ENCODE measurements at regions not wholly inside any gene's neighbourhood (a gene's known extent, or its start where the extent isn't known, plus 50 kb on each side); places are given as distances from the start of the nearest gene placed in this dataset.
"Not testable (repeated sequence)": the region's sequence is repeated elsewhere in the genome, so short reads cannot be mapped to it uniquely, and the experiment has no call there.

GRCh38 chr16:35795361-35796029, 2336.1 kb downstream of the TP53TG3F start:
- Histone ChIP-seq H3K4me3 (no peak overlapping the region), H3K4me1 (no peaks in the 10 kb centered on the region), H3K27me3 (no peaks in the 10 kb centered on the region), H3K9me3 (peaks cover 0 to 12% (median under 1%) of the 10 kb centered on the region in 4 donors), H3K36me3 (no peaks in the 10 kb centered on the region), H3K27ac (no peak overlapping the region)
- no peak for DNase-seq
- TF ChIP-seq CTCF (IDR thresholded peaks at IDR 0.05) (no peak), POLR2A (IDR thresholded peaks at IDR 0.05) (no peak), POLR2AphosphoS5 (IDR thresholded peaks at IDR 0.05) (no peak), EP300 (IDR thresholded peaks at IDR 0.05) (no peak)
- intact Hi-C loops (cut with DNase I) = no loop called here
- 77 to 84% methylated on average over 33 of the region's 33 CpGs for WGBS, 2 donors

- TF ChIP-seq CTCF (IDR thresholded peaks at IDR 0.05) (no peak), POLR2A (IDR thresholded peaks at IDR 0.05) (no peak), POLR2AphosphoS5 (IDR thresholded peaks at IDR 0.05) (no peak), EP300 (IDR thresholded peaks at IDR 0.05) (no peak)
- DNase-seq = no peak
- Histone ChIP-seq H3K4me3 (no peak overlapping the region), H3K36me3 (no peaks in the 10 kb centered on the region), H3K27ac (no peak overlapping the region), H3K9me3 (peaks cover 0 to 12% (median under 1%) of the 10 kb centered on the region in 4 donors), H3K27me3 (no peaks in the 10 kb centered on the region), H3K4me1 (no peaks in the 10 kb centered on the region)
- 22 to 66% methylated on average over 3 of the region's 3 CpGs for WGBS, 2 donors
- intact Hi-C loops (cut with DNase I) = no loop called here
Measured at GRCh38 chr16:35797811-35798210, 2338.4 kb downstream of the TP53TG3F start.

- peaks cover 0 to 12% (median under 1%) of the 10 kb centered on the region in 4 donors for H3K9me3 ChIP-seq
- H3K4me3 ChIP-seq = no peak overlapping the region
- H3K27me3 ChIP-seq = no peaks in the 10 kb centered on the region
- WGBS, 2 donors = 52 to 69% methylated on average over 11 of the region's 11 CpGs
- no peak for TF ChIP-seq POLR2AphosphoS5 (IDR thresholded peaks at IDR 0.05)
- TF ChIP-seq POLR2A (IDR thresholded peaks at IDR 0.05) = no peak
- no peak for TF ChIP-seq CTCF (IDR thresholded peaks at IDR 0.05)
- no peak for TF ChIP-seq EP300 (IDR thresholded peaks at IDR 0.05)
- H3K27ac ChIP-seq = no peak overlapping the region
- no peaks in the 10 kb centered on the region for H3K36me3 ChIP-seq
- no peak for DNase-seq
- no peaks in the 10 kb centered on the region for H3K4me1 ChIP-seq
- intact Hi-C loops (cut with DNase I) = no loop called here
Measured at GRCh38 chr16:35798885-35799426, 2339.5 kb downstream of the TP53TG3F start.

GRCh38 chr16:35804465-35804864, 2345.1 kb downstream of the TP53TG3F start:
- DNase-seq; H3K4me1 ChIP-seq; H3K36me3 ChIP-seq; H3K9me3 ChIP-seq; H3K27me3 ChIP-seq; H3K27ac ChIP-seq; H3K4me3 ChIP-seq; intact Hi-C loops (cut with DNase I): not testable (repeated sequence)

GRCh38 chr16:35823342-35823741, 2363.9 kb downstream of the TP53TG3F start:
- no peak overlapping the region for H3K27ac ChIP-seq
- H3K4me1 ChIP-seq = no peaks in the 10 kb centered on the region
- H3K9me3 ChIP-seq = peaks cover 0 to 5% (median 0%) of the 10 kb centered on the region in 4 donors
- H3K4me3 ChIP-seq = no peak overlapping the region
- no peaks in the 10 kb centered on the region for H3K36me3 ChIP-seq
- no peaks in the 10 kb centered on the region for H3K27me3 ChIP-seq
- DNase-seq = no peak
- no peak for TF ChIP-seq POLR2A (IDR thresholded peaks at IDR 0.05)
- no peak for TF ChIP-seq EP300 (IDR thresholded peaks at IDR 0.05)
- TF ChIP-seq POLR2AphosphoS5 (IDR thresholded peaks at IDR 0.05) = no peak
- TF ChIP-seq CTCF (IDR thresholded peaks at IDR 0.05) = no peak
- intact Hi-C loops (cut with DNase I) = no loop called here

Measured in sigmoid colon (tissue), 6 donors.